ACC112 (cell line): ENCODE measurements at regions not wholly inside any gene's neighbourhood (a gene's known extent, or its start where the extent isn't known, plus 50 kb on each side); places are given as distances from the start of the nearest gene placed in this dataset.

Experiments
- H2AFZ ChIP-seq: fragments of 200-600 bp; sonication (generic); one replicate; pipeline ENCODE4 v1.6.0; 2017; ENCODE audit warnings: antibody characterized with exemption, low read length; ENCODE audit not compliant: unreplicated experiment
- H3K27ac ChIP-seq: fragments of 200-600 bp; sonication (generic); 2 replicates; pipeline ENCODE4 v1.5.1; 2014; ENCODE audit warnings: low read depth, mild to moderate bottlenecking, antibody characterized with exemption, low read length, moderate library complexity
- H3K27me3 ChIP-seq: fragments of 200-600 bp; sonication (generic); 2 replicates; pipeline ENCODE4 v1.6.1; 2014; ENCODE audit warnings: mild to moderate bottlenecking, antibody characterized with exemption, low read length, moderate library complexity, mixed read lengths; ENCODE audit not compliant: insufficient read depth
- H3K36me3 ChIP-seq: fragments of 200-600 bp; sonication (generic); 2 replicates; pipeline ENCODE4 v1.6.1; 2016; ENCODE audit warnings: mild to moderate bottlenecking, antibody characterized with exemption, low read length, moderate library complexity, mixed read lengths; ENCODE audit not compliant: insufficient read depth
- H3K4me1 ChIP-seq: fragments of 200-600 bp; sonication (generic); one replicate; pipeline ENCODE4 v1.6.1; 2016; ENCODE audit warnings: low read length, mixed read lengths; ENCODE audit not compliant: insufficient read depth, unreplicated experiment, control insufficient read depth
- H3K4me3 ChIP-seq: fragments of 200-600 bp; sonication (generic); 2 replicates; pipeline ENCODE4 v1.5.1; 2014; ENCODE audit warnings: mild to moderate bottlenecking, low read depth, low read length
- H3K79me2 ChIP-seq: fragments of 200-600 bp; sonication (generic); one replicate; pipeline ENCODE4 v1.6.0; 2016; ENCODE audit warnings: low read length; ENCODE audit not compliant: control insufficient read depth, unreplicated experiment, insufficient read depth

DNA sequence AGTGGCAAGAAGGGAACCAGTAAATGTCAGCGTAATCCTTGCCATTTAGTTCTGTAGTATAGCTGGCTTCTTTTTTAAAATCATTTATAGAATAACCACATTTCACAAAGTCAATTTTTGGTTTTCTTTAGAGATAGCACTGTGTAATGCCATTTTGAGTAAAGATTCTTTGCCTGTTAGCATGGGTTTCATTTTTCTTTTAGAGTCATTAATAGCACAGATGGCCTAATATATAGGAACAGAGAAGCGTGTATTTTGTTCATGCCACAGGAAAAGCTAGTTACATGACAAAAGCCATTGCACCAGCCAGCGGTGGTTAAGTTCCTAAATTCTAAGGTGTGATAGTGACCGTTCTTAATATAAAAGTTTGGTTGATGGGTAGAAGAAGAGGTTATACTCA, 1363.9 kb downstream of the MAT2B start:
- Histone ChIP-seq H3K27me3 (no peaks in the 10 kb centered on the region), H3K79me2 (no peaks in the 10 kb centered on the region), H3K36me3 (no peaks in the 10 kb centered on the region), H3K4me3 (no peak overlapping the region), H3K4me1 (no peaks in the 10 kb centered on the region), H2AFZ (no peak overlapping the region), H3K27ac (no peak overlapping the region)

DNA sequence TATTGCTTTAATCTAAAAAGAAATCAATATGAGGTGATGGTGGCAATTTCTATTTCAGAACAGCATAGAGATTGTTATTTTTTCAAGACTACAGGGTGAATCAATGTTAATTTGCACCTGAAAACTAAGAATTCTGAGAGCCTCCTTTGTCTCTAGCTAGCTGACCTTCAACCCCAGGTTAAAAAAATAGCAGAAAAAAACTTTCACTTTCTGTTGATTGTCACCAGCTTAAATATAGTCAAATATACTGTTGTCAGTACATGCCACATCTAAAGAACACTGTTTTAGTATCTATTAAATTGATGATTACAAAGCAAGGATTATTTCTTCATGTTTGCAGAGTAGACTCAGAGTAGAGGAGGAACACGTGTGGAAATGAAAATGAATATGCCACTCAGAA, 1371.4 kb downstream of the MAT2B start:
- no peaks in the 10 kb centered on the region for H3K27me3 ChIP-seq
- H2AFZ ChIP-seq = no peak overlapping the region
- no peaks in the 10 kb centered on the region for H3K4me1 ChIP-seq
- no peaks in the 10 kb centered on the region for H3K79me2 ChIP-seq
- H3K4me3 ChIP-seq = no peak overlapping the region
- H3K36me3 ChIP-seq = no peaks in the 10 kb centered on the region
- no peak overlapping the region for H3K27ac ChIP-seq

DNA sequence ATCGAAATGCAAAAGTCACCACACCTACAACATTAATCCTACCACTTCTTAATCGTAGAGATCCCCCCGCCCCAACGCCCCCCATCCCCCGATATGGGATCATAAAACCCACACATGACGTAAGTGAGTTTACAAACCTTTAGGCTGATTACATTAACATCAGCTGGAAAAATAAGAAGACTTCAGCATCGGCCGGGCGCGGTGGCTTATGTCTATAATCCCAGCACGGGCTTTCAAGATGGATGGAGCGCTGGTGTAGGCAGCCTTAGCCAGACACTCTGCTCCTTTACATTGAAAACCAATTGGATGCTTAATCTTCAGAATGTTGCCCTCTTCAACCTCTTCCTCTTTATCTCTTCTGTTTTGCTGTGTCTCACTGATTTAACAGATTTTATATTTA, 1376.0 kb downstream of the MAT2B start:
- Histone ChIP-seq H3K36me3 (no peaks in the 10 kb centered on the region), H3K4me1 (no peaks in the 10 kb centered on the region), H3K27me3 (no peaks in the 10 kb centered on the region), H3K4me3 (no peak overlapping the region), H3K79me2 (no peaks in the 10 kb centered on the region), H2AFZ (no peak overlapping the region), H3K27ac (no peak overlapping the region)

DNA sequence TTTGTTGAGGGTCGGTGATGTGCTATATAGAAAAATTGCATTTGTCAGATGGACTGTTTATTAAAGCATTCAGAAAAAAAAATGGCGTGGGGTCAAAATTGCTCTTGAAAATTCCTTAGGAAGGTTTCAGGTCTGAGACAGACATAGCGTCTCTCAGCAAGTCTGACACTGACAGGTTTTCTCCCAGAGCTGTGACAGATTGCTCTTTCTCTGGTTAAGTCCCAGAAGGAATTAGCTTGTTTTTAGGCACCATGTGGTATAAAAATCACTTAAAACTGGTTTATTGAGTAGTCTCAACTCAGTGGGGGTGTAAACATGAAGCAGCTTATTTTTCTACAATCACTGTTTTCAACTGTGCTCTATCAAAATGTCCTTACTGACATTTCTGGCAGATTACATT, 1379.8 kb downstream of the MAT2B start:
- Histone ChIP-seq H2AFZ (peak overlapping the region; percentile 21), H3K27ac (no peak overlapping the region), H3K36me3 (no peaks in the 10 kb centered on the region), H3K4me3 (no peak overlapping the region), H3K79me2 (no peaks in the 10 kb centered on the region), H3K4me1 (no peaks in the 10 kb centered on the region), H3K27me3 (no peaks in the 10 kb centered on the region)

DNA sequence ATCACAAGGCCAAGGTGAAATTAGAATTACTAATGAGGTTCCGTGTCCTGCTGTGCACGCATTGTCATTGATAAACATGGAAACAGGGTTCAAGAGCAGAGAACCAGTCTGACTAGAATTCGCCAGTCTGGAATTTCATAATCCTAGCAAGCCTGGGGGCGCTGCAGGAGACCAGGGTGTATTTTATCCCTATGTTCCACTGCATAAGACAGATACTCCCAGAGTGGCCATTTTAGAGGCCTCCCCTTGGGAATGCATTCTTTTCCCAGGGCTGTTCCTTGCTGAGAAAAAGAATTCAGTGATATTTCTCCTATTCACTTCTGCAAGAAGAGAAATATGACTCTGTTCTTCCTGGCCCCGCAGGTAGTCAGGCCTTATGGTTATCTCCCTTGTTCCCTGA, 1387.7 kb downstream of the MAT2B start:
- Histone ChIP-seq H3K27me3 (no peaks in the 10 kb centered on the region), H3K79me2 (no peaks in the 10 kb centered on the region), H3K4me1 (no peaks in the 10 kb centered on the region), H3K36me3 (no peaks in the 10 kb centered on the region), H3K27ac (no peak overlapping the region), H2AFZ (no peak overlapping the region), H3K4me3 (no peak overlapping the region)

DNA sequence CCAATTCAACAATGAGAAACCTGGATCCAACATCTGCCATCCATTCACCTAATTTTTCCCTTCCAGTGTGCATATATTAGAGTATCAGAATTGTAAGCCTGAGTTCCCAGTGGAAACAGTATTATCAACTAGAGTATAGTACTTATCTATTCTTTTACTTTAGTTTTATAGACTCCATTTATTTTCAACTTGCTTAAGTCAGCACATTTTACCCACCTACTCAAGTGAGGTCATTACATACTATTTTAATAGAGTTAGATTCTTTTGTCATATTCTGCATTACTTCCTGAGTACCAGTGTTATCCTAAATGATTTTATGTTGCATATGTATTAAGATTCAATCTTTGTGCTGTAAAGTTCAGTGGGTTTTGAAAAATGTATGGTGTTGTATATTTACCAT, 1393.3 kb downstream of the MAT2B start:
- no peaks in the 10 kb centered on the region for H3K79me2 ChIP-seq
- no peaks in the 10 kb centered on the region for H3K36me3 ChIP-seq
- H3K27ac ChIP-seq = no peak overlapping the region
- no peaks in the 10 kb centered on the region for H3K27me3 ChIP-seq
- no peak overlapping the region for H3K4me3 ChIP-seq
- no peak overlapping the region for H2AFZ ChIP-seq
- no peaks in the 10 kb centered on the region for H3K4me1 ChIP-seq

DNA sequence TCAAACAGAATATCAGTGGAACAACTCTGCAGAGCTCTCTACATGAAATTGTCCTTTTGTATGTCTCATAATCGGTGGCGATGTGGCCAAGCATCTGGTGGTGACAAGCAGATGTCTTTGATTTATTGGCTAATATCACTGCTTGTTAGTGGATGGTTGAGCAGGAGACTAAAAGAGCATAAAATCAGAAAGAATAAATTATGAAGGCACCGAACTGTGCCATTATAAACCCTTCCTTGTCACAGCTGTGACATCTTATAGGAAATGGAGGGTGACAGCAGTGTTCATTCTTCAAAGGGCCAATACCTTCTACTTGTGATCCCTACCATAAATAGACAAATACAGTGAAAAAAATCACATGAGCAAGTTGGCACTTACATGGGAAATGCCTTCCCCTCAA, 1404.3 kb downstream of the MAT2B start:
- H3K27ac ChIP-seq = no peak overlapping the region
- no peaks in the 10 kb centered on the region for H3K27me3 ChIP-seq
- no peaks in the 10 kb centered on the region for H3K36me3 ChIP-seq
- H2AFZ ChIP-seq = no peak overlapping the region
- no peaks in the 10 kb centered on the region for H3K79me2 ChIP-seq
- H3K4me1 ChIP-seq = no peaks in the 10 kb centered on the region
- H3K4me3 ChIP-seq = no peak overlapping the region

DNA sequence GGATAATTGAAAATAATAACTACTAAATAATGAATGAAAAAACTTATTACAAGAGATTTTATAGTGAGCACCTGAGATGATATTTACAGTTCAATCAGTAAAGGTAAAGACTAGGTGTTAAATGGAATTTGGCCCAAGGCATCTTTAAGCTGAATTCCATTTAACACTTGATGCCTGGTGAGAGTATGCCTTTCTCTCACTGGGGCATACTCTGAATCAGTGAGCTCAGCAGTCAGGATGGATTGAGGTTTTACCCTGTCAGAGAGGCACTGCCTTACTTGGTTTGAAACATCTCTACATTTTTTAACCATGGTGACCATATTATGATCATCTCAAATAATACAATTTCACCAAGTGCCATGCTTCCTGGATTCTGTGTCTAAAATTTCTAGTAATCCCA, 1416.3 kb downstream of the MAT2B start:
- H3K27me3 ChIP-seq = no peaks in the 10 kb centered on the region
- H3K4me3 ChIP-seq = no peak overlapping the region
- H2AFZ ChIP-seq = no peak overlapping the region

DNA sequence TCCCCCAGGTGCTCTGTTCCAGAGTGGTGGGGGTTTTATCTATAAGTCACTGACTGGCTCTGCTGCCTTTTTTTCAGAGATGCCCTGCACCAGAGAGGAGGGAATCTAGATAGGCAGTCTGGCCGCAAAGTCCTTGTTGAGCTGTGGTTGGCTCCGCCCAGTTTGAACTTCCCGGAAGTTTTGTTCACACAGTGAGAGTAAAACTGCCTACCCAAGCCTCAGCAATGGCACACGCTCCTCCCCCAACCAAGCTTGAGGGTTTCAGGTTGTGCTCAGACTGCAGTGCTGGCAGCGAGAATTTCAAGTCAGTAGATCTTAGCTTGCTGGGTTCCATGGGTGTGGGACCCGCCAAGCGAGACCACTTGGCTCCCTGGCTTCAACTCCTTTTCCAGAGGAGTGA, 1428.6 kb downstream of the MAT2B start:
- no peaks in the 10 kb centered on the region for H3K4me1 ChIP-seq
- no peaks in the 10 kb centered on the region for H3K79me2 ChIP-seq
- H3K4me3 ChIP-seq = no peak overlapping the region
- no peak overlapping the region for H2AFZ ChIP-seq
- no peaks in the 10 kb centered on the region for H3K36me3 ChIP-seq
- H3K27me3 ChIP-seq = no peaks in the 10 kb centered on the region
- no peak overlapping the region for H3K27ac ChIP-seq

More for the DNA sequence above, 1416.3 kb downstream of the MAT2B start:
- Histone ChIP-seq H3K36me3 (no peaks in the 10 kb centered on the region), H3K27ac (no peak overlapping the region), H3K79me2 (no peaks in the 10 kb centered on the region), H3K4me1 (no peaks in the 10 kb centered on the region)

DNA sequence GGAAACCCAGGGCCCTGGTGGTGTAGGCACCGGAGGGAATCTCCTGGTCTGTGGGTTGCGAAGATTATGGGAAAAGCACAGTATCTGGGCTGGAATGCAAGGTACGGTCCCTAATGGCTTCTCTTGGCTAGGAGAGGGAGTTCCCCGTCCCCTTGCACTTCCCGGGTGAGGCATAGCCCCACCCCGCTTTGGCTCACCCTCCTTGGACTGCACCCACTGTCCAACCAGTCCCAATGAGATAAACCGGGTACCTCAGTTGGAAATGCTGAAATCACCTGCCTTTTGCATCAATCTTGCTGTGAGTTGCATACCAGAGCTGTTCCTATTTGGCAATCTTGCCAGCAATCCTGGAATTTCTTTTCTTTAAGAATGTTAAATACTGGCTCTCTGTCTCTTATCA, 1429.1 kb downstream of the MAT2B start:
- Histone ChIP-seq H3K27ac (no peak overlapping the region), H3K4me1 (no peaks in the 10 kb centered on the region), H2AFZ (no peak overlapping the region), H3K79me2 (no peaks in the 10 kb centered on the region), H3K27me3 (no peaks in the 10 kb centered on the region), H3K36me3 (no peaks in the 10 kb centered on the region), H3K4me3 (no peak overlapping the region)

DNA sequence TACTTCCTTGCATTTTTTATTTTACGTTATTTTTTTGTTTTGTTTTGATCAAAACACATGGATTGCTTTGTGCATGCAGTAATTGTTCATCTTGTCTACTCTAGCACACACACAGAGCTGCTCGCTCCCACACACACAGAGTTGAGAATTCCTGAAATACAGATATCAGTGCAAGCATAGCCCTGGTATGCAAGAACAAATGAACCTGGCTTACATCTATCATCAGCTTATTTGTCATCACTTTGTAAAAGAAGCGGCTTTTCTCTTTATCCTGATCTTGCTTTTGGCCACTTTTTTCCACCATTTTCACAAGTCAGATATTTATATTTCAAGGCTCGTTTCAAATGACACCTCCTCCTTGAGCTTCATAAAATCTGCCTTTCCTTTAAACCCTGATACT, 1435.7 kb downstream of the MAT2B start:
- no peak overlapping the region for H3K4me3 ChIP-seq
- H3K36me3 ChIP-seq = no peaks in the 10 kb centered on the region
- H3K79me2 ChIP-seq = no peaks in the 10 kb centered on the region
- H3K4me1 ChIP-seq = no peaks in the 10 kb centered on the region
- no peaks in the 10 kb centered on the region for H3K27me3 ChIP-seq
- no peak overlapping the region for H3K27ac ChIP-seq
- H2AFZ ChIP-seq = no peak overlapping the region

DNA sequence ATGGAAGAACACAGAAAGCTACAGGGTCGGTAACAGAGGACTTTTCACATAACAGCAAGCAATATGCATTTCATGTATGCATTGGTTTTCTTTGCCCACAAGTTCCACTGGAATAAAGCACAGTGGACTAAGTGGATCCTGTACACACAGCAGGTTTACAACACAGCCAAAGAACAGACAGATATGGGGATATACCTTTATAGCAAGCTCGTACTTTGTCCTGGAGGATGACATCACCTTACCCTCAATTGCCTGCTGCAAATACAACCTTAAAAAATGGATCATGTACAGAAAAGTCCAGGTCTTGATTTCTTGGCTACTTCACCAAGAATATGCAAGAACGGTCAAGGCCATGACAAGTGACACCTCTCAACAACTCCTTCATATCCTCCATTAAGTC, 1445.5 kb downstream of the MAT2B start:
- Histone ChIP-seq H2AFZ (no peak overlapping the region), H3K27ac (no peak overlapping the region), H3K27me3 (no peaks in the 10 kb centered on the region), H3K4me3 (no peak overlapping the region), H3K79me2 (no peaks in the 10 kb centered on the region), H3K4me1 (no peaks in the 10 kb centered on the region), H3K36me3 (no peaks in the 10 kb centered on the region)
